H1 (cell line): ENCODE measurements at regions not wholly inside any gene's neighbourhood (a gene's known extent, or its start where the extent isn't known, plus 50 kb on each side); places are given as distances from the start of the nearest gene placed in this dataset.

Source experiments
- CTCF ChIA-PET: fragments of 300-600 bp; sonication (Branson Sonifier 250); formaldehyde crosslinking; loops from one replicate; lab custom pipeline; 2021; ENCODE audit not compliant: partially characterized antibody; lab: Charles Lee
- POLR2A ChIA-PET: fragments of 300-600 bp; sonication (Branson Sonifier 250); formaldehyde crosslinking; loops from one replicate; lab custom pipeline; 2021; ENCODE audit warnings: inconsistent platforms; ENCODE audit not compliant: partially characterized antibody; lab: Charles Lee
- DNase-seq, 2 experiments: peaks; one replicate each; pipeline versions ENCODE4 v3.0.0 to v3.0.0-alpha.2; 2010 to 2022; ENCODE audit warnings: low spot score in 2 of 2, low read depth in 1 of 2, mixed read lengths in 1 of 2
- FAIRE-seq: peaks from 2 replicates; lab custom pipeline; 2011; peaks lifted over from hg19 to GRCh38; lab: Jason Lieb, UNC
- H2AFZ ChIP-seq: 2 replicates; pipeline ENCODE4 v1.8.1; 2012; ENCODE audit warnings: low read length, inconsistent platforms
- H2AK5ac ChIP-seq: 2 replicates; pipeline ENCODE4 v1.6.1; 2013; ENCODE audit warnings: low read depth, low read length
- H2BK120ac ChIP-seq: replicated peaks from 2 replicates; pipeline ENCODE3; 2013; ENCODE audit warnings: low read depth, low read length, inconsistent platforms
- H2BK12ac ChIP-seq: 2 replicates; pipeline ENCODE4 v1.6.1; 2013; ENCODE audit warnings: low read depth, low read length
- H2BK15ac ChIP-seq: 2 replicates; pipeline ENCODE4 v1.6.1; 2013; ENCODE audit warnings: low read length
- H2BK20ac ChIP-seq: 2 replicates; pipeline ENCODE4 v1.6.1; 2013; ENCODE audit warnings: low read length
- H2BK5ac ChIP-seq: 2 replicates; pipeline ENCODE4 v1.6.1; 2013; ENCODE audit warnings: low read depth, low read length
- H3K14ac ChIP-seq: 2 replicates; pipeline ENCODE4 v1.6.1; 2013; ENCODE audit warnings: inconsistent platforms; ENCODE audit not compliant: insufficient read length
- H3K18ac ChIP-seq: 2 replicates; pipeline ENCODE4 v1.6.1; 2013; ENCODE audit warnings: low read length; ENCODE audit errors: extremely low read depth
- H3K23ac ChIP-seq: 2 replicates; pipeline ENCODE4 v1.6.1; 2013; ENCODE audit warnings: inconsistent platforms; ENCODE audit not compliant: insufficient read length
- H3K23me2 ChIP-seq: 2 replicates; pipeline ENCODE4 v1.6.1; 2013; ENCODE audit warnings: low read depth, low read length
- H3K27ac ChIP-seq: 2 replicates; pipeline ENCODE4 v1.6.1; 2011; ENCODE audit warnings: low read depth, low read length, inconsistent platforms
- H3K27me3 ChIP-seq, 4 experiments: replicated peaks in 1 of 4; 1 replicate in 1 of 4; 2 replicates in 3 of 4; pipeline versions ENCODE4 v1.6.1 to v1.8.1; 2011 to 2013; ENCODE audit warnings: low read length in 3 of 4, mild to moderate bottlenecking in 3 of 4, inconsistent platforms in 2 of 4, mixed read lengths in 2 of 4, moderate library complexity in 1 of 4; ENCODE audit not compliant: control insufficient read depth in 3 of 4, insufficient read depth in 3 of 4; ENCODE audit errors: extremely low read depth in 1 of 4
- H3K36me3 ChIP-seq, 4 experiments: 2 replicates each; pipeline versions ENCODE4 v1.6.1 to v1.8.1; 2011 to 2013; ENCODE audit warnings: mild to moderate bottlenecking in 4 of 4, low read length in 3 of 4, moderate library complexity in 2 of 4, control low read depth in 1 of 4, inconsistent platforms in 1 of 4; ENCODE audit not compliant: insufficient read depth in 4 of 4, control insufficient read depth in 2 of 4
- H3K4ac ChIP-seq: replicated peaks from 2 replicates; pipeline ENCODE3; 2013; ENCODE audit warnings: low read length, low read depth, mixed read lengths, inconsistent platforms; ENCODE audit not compliant: insufficient read length
- H3K4me1 ChIP-seq, 4 experiments: replicated peaks in 1 of 4; 1 replicate in 1 of 4; 2 replicates in 3 of 4; pipeline versions ENCODE4 v1.6.1 to v1.8.1; 2011 to 2013; ENCODE audit warnings: low read length in 3 of 4, inconsistent platforms in 2 of 4, mixed read lengths in 1 of 4; ENCODE audit not compliant: insufficient read depth in 4 of 4, control insufficient read depth in 3 of 4
- H3K4me2 ChIP-seq, 2 experiments: 2 replicates each; pipeline versions ENCODE4 v1.6.1 to v1.8.1; 2011 to 2013; ENCODE audit warnings: low read depth in 2 of 2, low read length in 2 of 2, control low read depth in 1 of 2, inconsistent platforms in 1 of 2, mild to moderate bottlenecking in 1 of 2; ENCODE audit not compliant: insufficient read depth in 1 of 2
- H3K4me3 ChIP-seq, 4 experiments: fragments of 200-600, 300-600 bp in 1 of 4; sonication (generic), shearing (Covaris generic), sonication (Bioruptor Twin) in 1 of 4; 2 replicates each; pipeline versions ENCODE4 v1.5.1 to v1.8.1; 2011 to 2016; ENCODE audit warnings: low read length in 4 of 4, low read depth in 3 of 4, control low read depth in 2 of 4, inconsistent platforms in 2 of 4, mild to moderate bottlenecking in 2 of 4, mixed read lengths in 1 of 4, moderate library complexity in 1 of 4; ENCODE audit not compliant: insufficient read depth in 2 of 4; ENCODE audit errors: extremely low read depth in 1 of 4
- H3K56ac ChIP-seq: replicated peaks from 2 replicates; pipeline ENCODE3; 2013; ENCODE audit warnings: low read depth, mild to moderate bottlenecking, mixed read lengths, low read length, inconsistent platforms; ENCODE audit not compliant: insufficient read length
- H3K79me1 ChIP-seq: 2 replicates; pipeline ENCODE4 v1.6.1; 2013; ENCODE audit warnings: low read depth, low read length, control low read depth
- H3K79me2 ChIP-seq, 2 experiments: 2 replicates each; pipeline versions ENCODE4 v1.6.1 to v1.8.1; 2012 to 2013; ENCODE audit warnings: low read length in 2 of 2, mild to moderate bottlenecking in 2 of 2, inconsistent platforms in 1 of 2; ENCODE audit not compliant: insufficient read depth in 2 of 2, control insufficient read depth in 1 of 2
- H3K9ac ChIP-seq, 4 experiments: replicated peaks in 1 of 4; 1 replicate in 1 of 4; 2 replicates in 3 of 4; pipeline versions ENCODE4 v1.6.1 to v1.8.1; 2011 to 2013; ENCODE audit warnings: low read depth in 3 of 4, low read length in 3 of 4, control low read depth in 2 of 4, mild to moderate bottlenecking in 2 of 4, moderate library complexity in 2 of 4, inconsistent platforms in 1 of 4; ENCODE audit errors: extremely low read depth in 1 of 4
- H3K9me3 ChIP-seq, 2 experiments: 2 replicates each; pipeline versions ENCODE4 v1.6.1 to v1.8.1; 2012 to 2013; ENCODE audit warnings: mild to moderate bottlenecking in 2 of 2, moderate library complexity in 2 of 2, control low read depth in 1 of 2, inconsistent platforms in 1 of 2, low read depth in 1 of 2, low read length in 1 of 2, mixed read lengths in 1 of 2; ENCODE audit not compliant: insufficient read depth in 2 of 2
- H4K20me1 ChIP-seq, 2 experiments: replicated peaks in 1 of 2; 2 replicates each; pipeline versions ENCODE3 to v1.8.1; 2011 to 2013; ENCODE audit warnings: inconsistent platforms in 2 of 2, low read length in 2 of 2, mild to moderate bottlenecking in 1 of 2; ENCODE audit not compliant: insufficient read depth in 2 of 2, control insufficient read depth in 1 of 2
- H4K5ac ChIP-seq: 2 replicates; pipeline ENCODE4 v1.6.1; 2013; ENCODE audit warnings: low read length, low read depth, mixed read lengths, inconsistent platforms; ENCODE audit not compliant: insufficient read length
- H4K8ac ChIP-seq: 2 replicates; pipeline ENCODE4 v1.8.0; 2013; ENCODE audit warnings: mild to moderate bottlenecking, moderate library complexity, low read length, inconsistent platforms; ENCODE audit not compliant: insufficient read depth; ENCODE audit errors: extremely low read depth
- H4K91ac ChIP-seq: replicated peaks from 2 replicates; pipeline ENCODE3; 2013; ENCODE audit warnings: low read length, mixed read lengths, inconsistent platforms; ENCODE audit not compliant: insufficient read length
- ASH2L ChIP-seq: fragments of 200-600, 300-600 bp; sonication (generic); IDR thresholded peaks from one replicate; pipeline ENCODE4 v1.7.1; 2017; ENCODE audit warnings: low read length
- BRCA1 ChIP-seq: IDR thresholded peaks from 2 replicates; pipeline ENCODE4 v1.6.1; 2012; ENCODE audit warnings: low read depth, low read length, improper control_type of control experiment
- CTBP2 ChIP-seq: IDR thresholded peaks from 2 replicates; pipeline ENCODE4 v1.7.0; 2011; ENCODE audit warnings: borderline replicate concordance, mild to moderate bottlenecking, moderate library complexity, mixed read lengths, low read length; ENCODE audit not compliant: insufficient read depth, insufficient read length
- EP300 ChIP-seq, 2 experiments: IDR thresholded peaks; 1 replicate in 1 of 2; 2 replicates in 1 of 2; pipeline ENCODE4 v1.6.1; 2011 to 2012; ENCODE audit warnings: low read depth in 2 of 2, low read length in 2 of 2, mild to moderate bottlenecking in 2 of 2, borderline replicate concordance in 1 of 2, inconsistent platforms in 1 of 2, moderate library complexity in 1 of 2
- FOSL1 ChIP-seq: IDR thresholded peaks from 2 replicates; pipeline ENCODE4 v1.6.1; 2011; ENCODE audit warnings: mild to moderate bottlenecking, low read depth, low read length, moderate library complexity; ENCODE audit not compliant: insufficient read depth
- HDAC2 ChIP-seq, 2 experiments: fragments of 300-600 bp in 1 of 2; sonication (generic) in 1 of 2; IDR thresholded peaks; 2 replicates each; pipeline ENCODE4 v1.6.1; 2011 to 2012; ENCODE audit warnings: low read depth in 2 of 2, low read length in 2 of 2, mild to moderate bottlenecking in 2 of 2, moderate library complexity in 2 of 2, borderline replicate concordance in 1 of 2, inconsistent platforms in 1 of 2
- NANOG ChIP-seq: IDR thresholded peaks from 2 replicates; pipeline ENCODE4 v1.6.1; 2011; ENCODE audit warnings: low read length, low read depth, mild to moderate bottlenecking, inconsistent platforms; ENCODE audit not compliant: insufficient read depth, poor library complexity, severe bottlenecking
- PHF8 ChIP-seq: fragments of 200-600 bp; sonication (generic); conservative IDR thresholded peaks from 2 replicates; pipeline ENCODE4 v1.7.1; 2012; ENCODE audit warnings: low read depth, mild to moderate bottlenecking, inconsistent platforms, low read length, moderate library complexity
- SIN3A ChIP-seq, 2 experiments: IDR thresholded peaks in 1 of 2; conservative IDR thresholded peaks in 1 of 2; 2 replicates each; pipeline ENCODE4 v1.6.1; 2011 to 2012; ENCODE audit warnings: low read length in 2 of 2, improper control_type of control experiment in 1 of 2, low read depth in 1 of 2, mild to moderate bottlenecking in 1 of 2
- SP1 ChIP-seq: IDR thresholded peaks from 2 replicates; pipeline ENCODE4 v1.6.1; 2011; ENCODE audit warnings: low read depth, low read length
- SP4 ChIP-seq: IDR thresholded peaks from 2 replicates; pipeline ENCODE4 v1.6.1; 2012; ENCODE audit warnings: low read length, inconsistent platforms
- TAF1 ChIP-seq: IDR thresholded peaks from 2 replicates; pipeline ENCODE4 v1.6.1; 2011; ENCODE audit warnings: mild to moderate bottlenecking, low read depth, low read length
- WGBS, 2 experiments: shearing (Covaris generic) in 1 of 2; methylation state at CpG; one replicate each; pipeline versions ENCODE4 v1.1.6 to v1.1.7; 2013 to 2015; ENCODE audit warnings: low lambda C conversion rate in 2 of 2, mixed read lengths in 2 of 2, inconsistent platforms in 1 of 2, low coverage in 1 of 2, missing lambda C conversion rate in 1 of 2; ENCODE audit not compliant: insufficient replicate concordance in 2 of 2, insufficient coverage in 1 of 2, insufficient read length in 1 of 2; ENCODE audit errors: extremely low coverage in 1 of 2, missing lambda C conversion rate in 1 of 2; 5-methylcytosine and 5-hydroxymethylcytosine counted together

GRCh38 chr15:62666046-62666445, 376.5 kb upstream of the TPM1 start:
- Histone ChIP-seq H2AFZ (no peak overlapping the region), H3K4me1 (peaks cover 0 to 3% (median 0%) of the 10 kb centered on the region in 4 experiments; a peak in 1 of 7 replicates), H3K56ac (no peak overlapping the region), H3K4ac (no peak overlapping the region), H3K79me2 (no peaks in the 10 kb centered on the region), H3K23me2 (no peaks in the 10 kb centered on the region), H2BK5ac (no peak overlapping the region), H4K91ac (no peak overlapping the region), H3K14ac (no peak overlapping the region), H2BK20ac (0 out of 2 replicates have a peak overlapping the region, but pooled peaks have one; percentile 43), H4K8ac (no peak overlapping the region), H3K9me3 (no peaks in the 10 kb centered on the region), H2BK120ac (no peak overlapping the region), H3K27ac (no peak overlapping the region), H2AK5ac (0 out of 2 replicates have a peak overlapping the region, but pooled peaks have one; percentile 39), H3K23ac (no peak overlapping the region), H3K4me2 (no peak overlapping the region), H3K4me3 (no peak overlapping the region), H3K9ac (no peak overlapping the region), H3K36me3 (no peaks in the 10 kb centered on the region), H4K5ac (no peak overlapping the region), H4K20me1 (no peaks in the 10 kb centered on the region), H3K27me3 (no peaks in the 10 kb centered on the region), H3K79me1 (no peaks in the 10 kb centered on the region), H2BK12ac (no peak overlapping the region), H3K18ac (no peak overlapping the region), H2BK15ac (no peak overlapping the region)
- FAIRE-seq: no peak
- no peak for DNase-seq
- TF ChIP-seq NANOG (no peak), EP300 (IDR thresholded peaks at IDR 0.05; ENCODE audit: borderline replicate concordance in 1 of 2, low read depth in 2 of 2, low read length in 2 of 2) (no peak), SIN3A (conservative IDR thresholded peaks at IDR 0.05 in 1 of 2, IDR thresholded peaks at IDR 0.05 in 1 of 2; ENCODE audit: low read depth in 1 of 2, low read length in 2 of 2) (no peak), FOSL1 (no peak), PHF8 (no peak), TAF1 (no peak), SP1 (no peak), SP4 (no peak), ASH2L (no peak), HDAC2 (IDR thresholded peaks at IDR 0.05; ENCODE audit: borderline replicate concordance in 1 of 2, low read depth in 2 of 2, low read length in 2 of 2) (no peak), BRCA1 (no peak), CTBP2 (no peak)
- ChIA-PET CTCF (interaction anchor here (0.9 kb wide), 1 partner anchor 20 kb away, joined by 3 read pairs; no protein-coding TSS in a partner anchor), POLR2A (no interaction called here)
- WGBS, 2 experiments: 93% methylated on average over 4 of the region's 4 CpGs; no CpG with 5 or more reads in 1 of the 2 experiments
